GM19023 (cell line): ENCODE measurements at regions not wholly inside any gene's neighbourhood (a gene's known extent, or its start where the extent isn't known, plus 50 kb on each side); places are given as distances from the start of the nearest gene placed in this dataset.

ENCODE experiments used
- ATAC-seq: cut with Tn5 transposase; IDR thresholded peaks from one replicate; pipeline ENCODE4 v1.9.1; 2021; ENCODE audit warnings: mild to moderate bottlenecking, moderate library complexity; ENCODE audit not compliant: unreplicated experiment

DNA sequence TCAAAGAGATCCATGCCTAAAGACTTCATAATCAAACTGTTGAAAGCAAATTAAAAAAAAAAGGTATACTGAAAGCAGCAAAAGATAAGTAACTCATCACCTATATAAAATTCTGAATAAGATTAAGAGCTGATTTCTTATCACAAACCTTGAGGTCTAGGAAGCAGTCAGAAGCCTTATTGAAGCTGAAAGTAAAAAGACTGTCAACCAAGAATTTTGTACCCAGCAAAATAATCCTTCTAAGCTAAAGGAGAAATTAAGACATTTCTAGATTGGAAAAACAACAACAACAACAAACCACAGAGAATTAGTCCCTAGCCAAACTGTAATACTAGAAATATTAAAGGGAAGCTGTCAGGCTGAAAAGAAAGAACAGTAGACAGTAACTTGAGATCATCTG lies 622.9 kb downstream of the PCDH7 start:
- no peak for ATAC-seq

DNA sequence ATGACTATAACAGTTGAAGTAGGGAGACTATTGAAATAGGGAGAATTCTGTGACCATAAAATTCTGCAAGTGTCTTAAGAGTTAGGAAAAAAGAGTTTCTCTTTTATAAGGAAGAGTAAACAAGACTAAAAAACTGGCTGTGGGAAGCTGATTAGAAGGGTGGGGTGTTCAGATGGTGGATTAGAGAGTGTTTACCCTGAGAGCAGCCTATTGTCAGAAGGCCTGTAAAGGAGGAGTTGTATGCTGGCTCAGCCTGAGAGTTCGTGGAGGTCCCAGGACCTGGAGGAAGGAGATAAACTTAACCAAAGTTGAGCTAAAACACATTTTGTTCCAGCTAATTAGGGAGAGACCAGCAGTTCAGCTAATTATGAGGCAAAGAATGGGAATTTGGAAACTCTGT lies 629.7 kb downstream of the PCDH7 start:
- ATAC-seq, result no peak

DNA sequence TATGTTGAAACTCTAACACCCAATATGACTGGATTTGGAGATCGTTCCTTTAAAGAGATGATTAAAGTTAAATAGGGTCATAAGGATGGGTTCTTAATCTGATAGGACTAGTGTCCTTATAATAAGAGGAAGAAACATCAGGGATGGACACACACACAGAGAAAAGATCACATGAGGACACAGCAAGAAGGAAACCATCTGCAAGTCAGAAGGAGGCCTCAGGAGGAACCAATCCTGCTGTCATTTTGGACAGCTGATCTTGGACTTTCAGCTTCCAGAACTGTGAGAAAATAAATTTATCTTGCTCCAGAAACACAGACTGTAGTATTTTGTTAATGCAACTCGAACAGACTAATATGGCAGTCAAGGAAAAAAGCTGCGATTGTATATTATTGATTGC lies 631.5 kb downstream of the PCDH7 start:
- ATAC-seq, result no peak

DNA sequence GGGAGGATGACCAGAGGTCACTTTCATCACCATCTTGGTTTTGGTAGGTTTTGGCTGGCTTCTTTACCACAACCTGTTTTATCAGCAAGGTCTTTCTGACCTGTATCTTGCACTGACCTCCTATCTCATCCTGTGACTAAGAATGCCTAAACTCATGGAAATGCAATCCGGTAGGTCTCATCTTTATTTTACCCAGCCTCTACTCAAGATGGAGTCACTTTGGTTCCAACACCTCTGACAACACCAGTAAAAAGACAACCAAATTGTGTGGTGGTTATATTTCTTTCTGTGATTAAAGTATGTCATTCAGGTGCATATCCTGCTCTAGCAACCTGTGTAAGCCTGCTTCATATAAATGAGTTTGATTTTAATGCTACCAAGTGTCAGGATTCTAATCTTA lies 636.7 kb downstream of the PCDH7 start:
- ATAC-seq, result no peak

DNA sequence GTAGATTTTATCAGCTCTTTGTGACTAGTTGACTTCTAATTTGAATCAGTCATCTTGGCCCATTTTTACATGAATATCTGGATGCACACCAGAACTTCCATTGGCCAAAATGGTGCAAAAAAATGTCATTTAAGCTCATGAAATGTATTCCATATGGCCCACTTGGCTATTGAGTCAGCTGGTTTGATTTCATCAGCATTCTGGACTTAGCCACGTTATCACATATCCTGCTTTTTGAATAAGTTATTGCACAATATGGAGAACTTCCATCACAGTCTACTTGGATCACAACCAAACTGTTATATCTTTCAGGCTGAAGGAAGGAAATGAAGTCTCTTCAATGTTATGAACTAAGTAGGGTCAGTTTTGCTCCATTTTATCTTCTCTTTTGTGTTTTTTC lies 640.6 kb downstream of the PCDH7 start:
- ATAC-seq, result no peak

DNA sequence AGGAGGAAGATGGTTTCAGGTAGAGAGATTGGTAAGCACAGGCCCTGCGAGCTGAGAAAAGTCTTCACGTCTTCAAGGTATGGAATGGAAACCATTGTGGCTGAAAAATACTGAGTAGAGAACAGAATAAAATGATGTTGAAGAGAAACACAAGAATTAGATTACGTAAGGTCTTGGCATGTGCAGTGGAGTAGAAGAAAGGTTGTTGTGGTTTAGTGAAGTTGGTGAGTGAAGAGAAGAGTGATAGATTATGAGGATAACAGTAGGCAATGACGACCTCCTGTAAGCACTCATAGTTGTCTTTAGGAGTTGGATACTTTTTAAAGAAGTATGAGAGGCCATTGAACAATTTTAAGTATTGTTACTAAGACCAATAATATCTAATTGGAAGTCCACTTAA lies 642.6 kb downstream of the PCDH7 start:
- no peak for ATAC-seq

DNA sequence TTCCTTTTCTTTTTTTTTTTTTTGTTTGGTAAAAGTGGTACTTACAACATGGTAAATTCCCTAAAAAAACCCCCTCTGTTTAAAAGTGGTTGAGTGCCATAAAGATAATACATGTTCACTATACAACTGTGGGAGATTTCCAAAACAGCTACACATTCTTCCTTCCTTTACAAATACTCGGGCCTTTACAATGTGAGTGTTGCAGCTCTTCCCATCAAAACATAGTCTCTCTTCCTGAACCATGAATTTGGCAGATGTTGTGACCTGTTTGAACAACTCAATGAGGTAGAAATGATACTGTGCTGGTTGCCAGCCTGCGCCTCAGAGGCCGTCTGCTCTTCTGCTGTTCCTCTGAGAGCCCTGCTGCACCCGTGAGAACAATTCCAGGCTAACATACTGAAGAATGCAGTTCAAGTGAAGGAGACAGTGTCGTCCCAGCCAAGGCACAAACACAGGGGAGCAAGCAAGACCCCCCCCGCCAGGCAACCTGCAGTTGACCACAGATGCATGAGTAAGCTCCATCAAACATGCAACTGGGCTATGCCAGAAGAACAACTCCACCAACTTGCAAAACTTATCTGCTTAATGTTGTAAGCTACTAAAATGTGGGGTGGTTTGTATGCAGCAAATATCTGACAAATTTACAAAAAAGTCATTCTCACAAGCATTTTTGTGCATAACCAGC lies 645.0 kb downstream of the PCDH7 start:
- ATAC-seq, result no peak

DNA sequence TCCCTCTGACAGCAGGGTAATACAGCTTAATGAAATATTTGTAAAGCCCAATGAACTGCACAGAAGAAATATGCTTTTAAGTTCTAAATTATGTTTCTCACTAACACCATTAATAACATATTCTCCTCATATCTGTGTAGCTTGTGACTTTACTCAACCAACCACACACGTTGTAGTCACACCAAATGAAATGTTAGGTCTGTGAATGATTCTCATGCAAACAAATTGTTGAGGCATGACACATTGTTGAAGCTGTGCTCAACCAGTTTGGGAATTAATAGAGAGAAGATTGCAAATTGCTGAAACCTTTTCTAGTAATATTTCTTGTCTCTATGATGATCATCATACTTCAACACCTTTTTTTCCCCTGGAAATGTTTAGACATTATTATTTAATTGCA lies 645.9 kb downstream of the PCDH7 start:
- no peak for ATAC-seq

DNA sequence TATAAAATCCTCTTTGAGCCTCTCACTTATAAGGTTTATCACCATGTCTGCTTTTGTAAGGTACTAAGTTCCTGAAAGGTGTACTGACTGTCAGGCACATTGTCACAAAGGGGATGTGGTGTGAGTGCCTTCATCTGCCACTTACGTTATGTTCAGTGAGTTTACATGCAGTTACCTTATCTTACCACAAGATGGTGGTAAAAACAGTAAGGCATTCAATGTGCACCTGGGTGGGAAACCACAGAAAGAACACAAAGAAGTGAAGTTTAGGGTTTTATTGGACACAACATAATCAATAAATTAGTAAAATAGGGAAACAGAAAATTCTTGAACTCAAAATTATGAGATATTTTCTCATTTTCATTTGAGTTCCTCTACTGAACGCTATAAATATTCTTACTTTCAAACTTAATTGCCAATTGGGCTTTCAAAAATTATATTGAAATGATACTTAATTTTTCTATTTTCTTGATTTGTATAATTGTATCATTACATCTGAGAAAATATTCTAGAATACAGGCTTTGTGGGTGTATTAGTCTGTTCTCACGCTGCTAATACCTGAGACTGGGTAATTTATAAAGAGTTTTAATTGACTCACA lies 650.8 kb downstream of the PCDH7 start:
- peak; percentile 91 for ATAC-seq

DNA sequence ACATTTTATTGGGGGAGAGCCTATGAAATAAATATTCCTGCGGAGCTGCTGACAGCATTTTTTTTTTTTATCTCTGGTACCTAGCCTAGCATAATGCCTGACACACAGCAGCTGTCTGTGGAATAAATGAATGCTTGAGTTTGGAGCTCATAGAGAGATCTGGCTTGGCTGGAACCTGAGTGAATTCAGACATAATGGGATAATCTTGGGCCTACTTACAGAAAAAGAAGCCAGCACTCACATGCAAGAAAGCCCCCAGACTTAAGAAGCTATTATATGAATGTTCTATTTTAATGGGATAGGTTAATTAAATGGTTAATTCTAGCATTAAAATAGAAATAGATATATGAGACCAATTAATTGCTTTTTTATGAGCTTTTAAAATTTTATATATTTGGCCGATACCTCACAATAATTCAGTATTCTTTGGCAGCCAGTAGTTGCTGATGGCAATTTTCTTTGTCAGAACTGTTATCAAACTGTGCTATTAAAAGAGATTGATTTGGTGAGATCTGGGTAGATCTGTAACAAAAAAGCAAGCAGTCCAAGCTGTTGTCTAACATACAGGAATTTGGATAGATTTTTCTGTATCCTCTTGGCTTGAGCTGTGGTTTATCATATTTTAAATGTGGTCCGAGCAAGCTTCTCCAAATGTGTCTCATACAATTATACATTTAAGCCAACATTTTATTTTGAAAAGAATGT lies 654.2 kb downstream of the PCDH7 start:
- ATAC-seq, result no peak

DNA sequence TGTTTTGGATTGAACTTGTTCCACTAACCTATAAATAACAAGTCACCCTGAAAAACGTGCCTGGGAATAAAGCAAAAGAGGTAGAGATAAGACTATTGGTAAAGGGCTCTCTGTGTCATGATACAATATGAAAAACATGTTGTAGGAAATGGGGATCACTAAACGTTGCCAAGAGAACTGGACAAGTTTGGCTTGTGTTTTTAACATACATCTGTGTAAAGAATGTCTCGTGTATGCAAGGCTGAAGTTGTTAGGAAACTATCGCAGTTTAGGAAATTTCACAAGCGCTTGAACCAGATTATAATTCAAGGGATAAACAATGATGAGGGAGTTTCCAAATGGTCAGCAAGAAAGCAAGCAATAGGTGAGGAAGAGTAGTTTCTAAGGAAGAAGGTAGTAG lies 655.8 kb downstream of the PCDH7 start:
- no peak for ATAC-seq

DNA sequence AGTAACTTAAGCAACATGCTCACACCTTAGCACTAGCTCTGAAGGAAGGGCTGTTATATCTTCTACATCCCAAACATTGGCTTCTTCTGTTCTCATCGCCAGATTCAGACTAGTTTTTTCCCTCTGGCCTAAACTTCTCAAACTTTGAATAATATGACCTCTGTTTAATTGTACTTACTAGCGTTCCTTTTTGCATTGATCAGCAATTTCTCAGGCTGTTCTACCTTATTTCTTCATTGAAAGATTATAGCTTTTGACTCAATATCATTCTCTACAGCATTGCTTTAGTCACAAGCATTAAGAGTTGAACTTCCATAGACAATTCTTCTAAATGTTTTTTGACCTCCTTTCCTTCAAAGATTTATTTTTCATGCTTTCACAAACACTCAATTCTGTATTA lies 659.2 kb downstream of the PCDH7 start:
- ATAC-seq, result no peak

DNA sequence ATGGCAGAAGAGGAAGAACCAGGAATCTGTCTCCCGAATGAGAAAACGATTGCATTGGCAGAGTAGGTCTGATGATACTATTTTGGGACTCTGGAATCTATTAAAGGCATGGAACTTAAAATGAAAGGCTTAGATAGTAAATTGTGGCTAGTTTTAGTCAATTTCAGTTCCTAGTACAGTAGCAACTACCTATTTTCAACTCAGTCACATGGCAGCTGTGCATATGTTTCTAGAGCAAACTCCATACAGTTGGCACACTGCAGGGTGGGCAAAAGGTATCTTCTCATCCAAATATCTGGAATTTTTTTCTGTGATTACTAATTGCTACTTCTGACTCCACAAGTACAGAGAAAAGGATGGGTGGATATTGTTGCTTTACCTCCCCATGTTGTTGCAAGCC lies 663.6 kb downstream of the PCDH7 start:
- no peak for ATAC-seq

DNA sequence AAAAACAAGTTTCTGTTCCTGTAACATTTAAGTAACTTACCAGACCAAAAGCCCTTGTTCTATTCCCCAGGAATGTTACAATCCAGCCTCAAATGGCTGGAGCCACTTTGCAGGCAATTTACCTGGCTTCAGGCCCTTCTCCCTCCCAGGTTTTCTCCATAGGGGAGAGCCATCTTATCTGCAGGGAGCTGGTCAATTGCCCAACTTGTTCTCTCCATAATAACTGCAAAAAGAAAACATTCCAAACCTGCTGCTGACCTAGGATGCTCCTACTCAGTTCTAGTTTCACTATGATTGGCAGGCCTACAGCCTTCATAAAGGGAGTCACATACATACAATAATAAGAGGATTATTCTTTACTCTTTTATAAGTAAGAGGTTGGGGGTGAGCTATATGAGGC lies 670.7 kb downstream of the PCDH7 start:
- no peak for ATAC-seq

DNA sequence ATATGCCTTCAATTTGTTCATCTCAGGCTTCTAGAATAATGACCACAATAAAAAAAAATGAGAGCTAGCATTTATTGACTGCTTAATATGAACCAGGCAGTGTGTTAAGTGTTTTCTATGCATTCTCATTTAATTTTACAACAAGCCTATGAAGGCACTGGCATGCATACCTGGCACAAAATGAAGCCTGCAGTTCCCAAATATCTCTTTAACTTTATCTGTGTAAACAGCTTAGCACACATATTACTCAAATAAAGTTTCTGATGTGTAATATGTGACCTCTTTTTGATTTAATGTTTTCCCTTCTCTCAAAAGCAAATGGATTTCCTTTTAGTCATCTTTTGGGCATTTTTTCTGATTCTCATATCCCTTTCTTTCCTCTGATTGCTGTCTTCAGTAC lies 671.8 kb downstream of the PCDH7 start:
- ATAC-seq, result no peak

DNA sequence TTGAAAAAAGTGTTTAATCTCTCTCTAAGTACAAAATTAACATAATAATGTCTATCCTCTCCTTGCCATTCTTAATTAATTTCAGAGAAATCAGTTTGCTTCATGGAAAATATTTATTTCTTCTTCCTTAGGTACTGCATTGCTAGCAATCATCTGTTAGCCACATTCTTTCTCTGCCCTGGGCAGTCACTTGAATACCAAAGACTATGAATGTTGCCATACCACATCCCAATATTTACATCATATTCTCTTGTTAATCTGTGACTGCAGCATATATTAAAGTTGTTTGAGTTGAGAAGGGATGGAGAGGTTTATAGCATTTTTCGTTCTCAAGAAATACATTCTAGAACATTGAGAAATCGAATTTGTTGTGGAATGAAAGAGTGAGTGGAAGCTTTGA lies 672.8 kb downstream of the PCDH7 start:
- ATAC-seq, result no peak

DNA sequence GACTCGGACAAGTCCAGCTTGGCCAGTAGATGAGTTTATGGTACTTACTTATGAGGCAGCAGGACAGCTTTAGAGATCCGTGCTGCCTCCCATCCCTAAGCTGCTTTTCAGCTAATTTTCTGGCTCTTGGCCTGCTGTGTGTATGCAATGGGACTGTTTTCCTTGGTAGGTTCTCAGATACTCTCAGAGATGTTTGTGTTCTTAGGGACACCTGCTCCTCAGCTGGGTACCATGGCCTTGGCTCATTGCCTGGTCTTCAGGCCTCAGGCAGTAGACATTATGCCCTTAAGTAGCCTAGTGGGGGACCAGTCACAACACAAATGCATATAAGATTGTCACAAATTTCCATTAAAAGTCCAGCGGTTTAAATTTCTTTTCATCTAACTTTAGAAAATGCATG lies 688.0 kb downstream of the PCDH7 start:
- ATAC-seq, result no peak

DNA sequence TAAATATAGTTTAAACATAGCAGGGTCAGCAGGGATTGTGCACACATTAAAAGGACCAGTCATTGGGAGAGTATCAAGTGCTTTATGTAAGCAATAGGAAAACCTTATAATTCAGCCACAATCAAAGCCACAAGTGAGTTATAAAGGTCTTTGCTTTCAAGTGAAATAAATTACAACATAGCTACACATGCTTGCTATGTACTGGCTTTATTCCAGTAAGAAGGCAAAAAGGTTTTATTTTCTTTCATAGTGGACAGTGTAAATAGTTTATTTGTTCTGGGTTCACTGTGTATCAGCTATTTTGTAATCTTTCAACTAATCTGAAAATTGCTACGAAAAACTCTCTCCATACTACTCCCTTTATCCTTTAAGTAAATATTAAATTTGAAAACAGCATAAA lies 691.4 kb downstream of the PCDH7 start:
- ATAC-seq, result no peak

DNA sequence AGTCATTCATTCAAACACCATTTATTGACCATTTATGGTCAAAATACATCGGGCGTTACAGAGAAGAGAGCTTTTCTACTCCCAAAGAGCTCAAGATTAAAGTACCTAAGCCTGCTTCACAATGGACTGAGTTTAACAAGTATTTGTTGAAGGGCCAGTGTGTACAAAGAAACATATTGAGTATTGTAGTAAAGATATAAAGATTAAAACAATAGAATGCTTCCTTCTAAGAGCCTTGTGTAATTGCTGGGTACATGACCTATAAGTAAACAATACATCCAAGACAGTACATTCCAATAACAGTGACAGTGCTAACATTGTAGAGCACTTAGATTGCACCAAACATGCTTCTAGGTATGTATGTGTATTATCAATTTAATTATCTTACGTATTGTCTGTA lies 695.5 kb downstream of the PCDH7 start:
- no peak for ATAC-seq

DNA sequence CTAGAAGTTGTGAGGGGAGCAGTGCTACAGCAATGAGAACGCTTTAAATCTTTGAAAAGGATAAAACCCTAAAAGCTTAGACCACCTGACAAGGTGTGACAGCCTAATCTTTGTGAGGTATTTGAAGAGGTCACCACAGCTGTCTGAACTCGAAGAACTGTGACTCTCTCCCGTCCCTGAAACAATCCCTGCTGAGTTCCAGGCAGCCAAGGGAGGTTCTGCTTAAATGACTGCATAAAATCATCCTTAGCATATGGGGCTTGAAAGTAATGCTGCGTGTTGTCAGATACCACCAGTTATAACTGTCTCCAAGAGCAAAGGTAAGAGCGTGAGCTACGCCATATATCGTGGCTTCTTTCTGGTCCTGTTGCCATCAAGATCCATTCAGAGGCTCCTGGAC lies 696.3 kb downstream of the PCDH7 start:
- no peak for ATAC-seq

DNA sequence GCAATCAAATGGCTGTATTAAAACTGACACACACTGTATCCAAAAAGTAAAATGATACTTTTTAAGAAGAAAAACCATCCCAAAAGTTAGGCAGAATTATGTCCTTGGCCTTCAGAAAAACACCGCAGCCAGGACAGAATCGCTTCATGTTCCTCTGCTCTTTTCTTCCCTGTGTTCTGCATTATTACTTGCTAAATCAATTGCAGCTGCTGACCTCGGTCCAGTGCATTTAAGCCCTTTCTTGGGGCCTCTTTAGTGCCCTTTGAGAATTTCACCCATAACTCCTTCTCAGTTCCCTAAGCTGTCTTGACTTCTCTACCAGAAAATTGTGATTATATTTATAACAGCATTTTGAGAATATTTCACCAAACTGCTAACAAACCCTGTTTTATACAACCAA lies 696.9 kb downstream of the PCDH7 start:
- ATAC-seq, result no peak

DNA sequence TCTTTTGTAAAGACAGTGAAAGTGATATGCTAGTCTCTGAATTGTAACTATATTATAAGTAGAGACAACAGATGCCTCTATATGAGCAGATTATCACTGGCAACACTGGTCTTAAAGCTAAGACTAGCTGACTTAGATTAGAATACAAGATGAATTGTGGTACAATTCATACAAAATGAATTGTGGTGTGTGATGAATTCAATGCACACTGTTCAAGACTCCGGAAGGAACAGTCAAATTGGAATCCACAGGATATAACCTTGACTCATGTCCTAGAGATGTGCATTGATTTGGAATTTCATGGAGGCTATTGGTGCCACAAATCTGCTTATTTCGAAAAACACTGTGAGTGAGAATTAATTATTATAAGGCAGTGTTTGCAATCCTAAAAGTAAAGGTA lies 701.8 kb downstream of the PCDH7 start:
- ATAC-seq, result no peak

DNA sequence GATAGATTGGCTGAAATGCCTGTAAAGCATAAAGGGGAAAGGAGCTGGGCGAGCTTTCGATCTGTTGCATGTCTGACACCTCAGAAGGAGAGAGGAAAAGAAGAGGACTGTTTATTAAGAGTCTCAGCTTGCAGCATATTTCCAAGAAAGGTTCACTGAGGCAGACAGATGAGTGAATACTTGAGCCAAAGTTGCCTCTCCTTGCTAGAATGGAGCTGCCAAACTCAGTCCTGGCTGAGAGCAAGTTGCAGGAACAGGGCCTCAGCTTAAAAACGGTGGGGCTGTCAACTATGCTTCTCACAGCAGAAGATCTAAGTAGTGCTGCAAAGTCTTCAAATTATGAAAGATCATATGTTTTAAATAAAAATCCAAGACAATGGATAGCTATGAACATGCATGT lies 707.5 kb downstream of the PCDH7 start:
- ATAC-seq, result no peak
